Nephron progenitor cell (in vitro differentiated cells): ENCODE measurements at regions not wholly inside any gene's neighbourhood (a gene's known extent, or its start where the extent isn't known, plus 50 kb on each side); places are given as distances from the start of the nearest gene placed in this dataset.

Source experiments
- DNase-seq: peaks from one replicate; pipeline ENCODE4 v3.0.0; 2021
- H3K27ac Mint-ChIP-seq: 2 replicates; pipeline ENCODE4 v1.8.0; 2021; ENCODE audit warnings: mild to moderate bottlenecking, moderate library complexity, mixed read lengths
- H3K27me3 Mint-ChIP-seq: 2 replicates; pipeline ENCODE4 v1.8.0; 2021; ENCODE audit warnings: mild to moderate bottlenecking, low read depth, mixed read lengths; ENCODE audit not compliant: poor library complexity
- H3K36me3 Mint-ChIP-seq: 2 replicates; pipeline ENCODE4 v1.8.0; 2021; ENCODE audit warnings: low read depth, mixed read lengths
- H3K4me1 Mint-ChIP-seq: 2 replicates; pipeline ENCODE4 v1.8.0; 2021; ENCODE audit warnings: mixed read lengths
- H3K4me3 Mint-ChIP-seq: 2 replicates; pipeline ENCODE4 v1.8.0; 2021; ENCODE audit warnings: mild to moderate bottlenecking, moderate library complexity, mixed read lengths
- H3K9me3 Mint-ChIP-seq: 2 replicates; pipeline ENCODE4 v1.8.0; 2021; ENCODE audit warnings: mild to moderate bottlenecking, moderate library complexity, mixed read lengths
- TF ChIP-seq, protein P1 (sequence below): fragments of 200-600 bp; sonication (generic); IDR thresholded peaks from 2 replicates; pipeline ENCODE4 v1.5.0; 2021; ENCODE audit warnings: antibody characterized with exemption

DNA sequence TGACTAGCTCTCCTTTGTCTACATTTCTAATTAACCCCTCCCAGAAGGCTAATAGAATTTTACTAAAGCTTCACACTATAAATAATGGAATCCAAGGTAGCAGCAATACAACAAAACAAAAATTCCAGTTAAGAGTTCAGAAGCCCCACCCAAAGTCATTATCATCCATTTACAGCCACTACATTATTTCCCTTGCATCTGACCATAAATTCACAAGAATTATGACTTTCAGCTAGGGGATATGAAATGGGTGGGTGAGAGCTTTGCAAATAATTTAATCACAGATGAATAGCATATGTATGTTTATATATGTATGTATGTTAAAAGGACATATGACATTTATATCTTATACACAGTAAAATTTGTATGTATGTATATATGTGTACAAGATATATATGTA, 65.3 kb upstream of the PTGDR start:
- Mint-ChIP-seq H3K27ac (no peak overlapping the region), H3K27me3 (no peaks in the 10 kb centered on the region), H3K9me3 (peaks cover 27% of the 10 kb centered on the region)

DNA sequence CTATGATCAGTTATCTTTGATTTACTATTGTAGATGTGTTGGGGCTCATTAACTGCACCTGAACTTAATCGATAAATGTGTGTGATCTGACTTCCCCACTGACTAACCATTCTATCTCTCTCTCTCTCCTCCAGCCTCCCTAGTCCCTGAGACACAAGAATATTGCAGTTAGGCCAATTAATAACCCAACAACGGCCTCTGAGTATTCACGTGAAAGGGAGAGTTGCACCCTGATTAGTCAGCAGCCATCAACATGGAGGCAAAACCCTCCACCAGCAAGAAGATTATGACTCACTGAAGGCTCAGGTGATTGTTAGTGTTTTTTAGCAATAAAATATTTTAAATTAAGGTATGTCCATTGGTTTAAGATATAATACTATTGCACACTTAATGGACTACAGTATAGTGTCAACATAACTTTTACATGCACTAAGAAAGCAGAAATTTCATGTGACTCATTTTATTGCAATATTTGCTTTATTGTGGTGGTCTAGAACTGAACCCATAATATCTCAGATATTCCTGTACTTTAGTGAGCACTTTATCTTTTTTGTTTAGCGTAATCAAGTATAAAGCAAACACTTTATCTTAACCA, 77.1 kb upstream of the PTGDR start:
- Mint-ChIP-seq H3K27me3 (peaks cover 3% of the 10 kb centered on the region), H3K9me3 (peaks cover 10% of the 10 kb centered on the region), H3K4me1 (peaks cover 14% of the 10 kb centered on the region), H3K36me3 (peaks cover 9% of the 10 kb centered on the region), H3K27ac (no peak overlapping the region), H3K4me3 (no peak overlapping the region)
- TF ChIP-seq, protein P1, sequence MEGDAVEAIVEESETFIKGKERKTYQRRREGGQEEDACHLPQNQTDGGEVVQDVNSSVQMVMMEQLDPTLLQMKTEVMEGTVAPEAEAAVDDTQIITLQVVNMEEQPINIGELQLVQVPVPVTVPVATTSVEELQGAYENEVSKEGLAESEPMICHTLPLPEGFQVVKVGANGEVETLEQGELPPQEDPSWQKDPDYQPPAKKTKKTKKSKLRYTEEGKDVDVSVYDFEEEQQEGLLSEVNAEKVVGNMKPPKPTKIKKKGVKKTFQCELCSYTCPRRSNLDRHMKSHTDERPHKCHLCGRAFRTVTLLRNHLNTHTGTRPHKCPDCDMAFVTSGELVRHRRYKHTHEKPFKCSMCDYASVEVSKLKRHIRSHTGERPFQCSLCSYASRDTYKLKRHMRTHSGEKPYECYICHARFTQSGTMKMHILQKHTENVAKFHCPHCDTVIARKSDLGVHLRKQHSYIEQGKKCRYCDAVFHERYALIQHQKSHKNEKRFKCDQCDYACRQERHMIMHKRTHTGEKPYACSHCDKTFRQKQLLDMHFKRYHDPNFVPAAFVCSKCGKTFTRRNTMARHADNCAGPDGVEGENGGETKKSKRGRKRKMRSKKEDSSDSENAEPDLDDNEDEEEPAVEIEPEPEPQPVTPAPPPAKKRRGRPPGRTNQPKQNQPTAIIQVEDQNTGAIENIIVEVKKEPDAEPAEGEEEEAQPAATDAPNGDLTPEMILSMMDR = no peak
- DNase-seq = no peak

More for the DNA sequence above, 65.3 kb upstream of the PTGDR start:
- Mint-ChIP-seq H3K4me1 (no peaks in the 10 kb centered on the region), H3K36me3 (peaks cover 12% of the 10 kb centered on the region), H3K4me3 (no peak overlapping the region)
- TF ChIP-seq, protein P1 = no peak
- no peak for DNase-seq

DNA sequence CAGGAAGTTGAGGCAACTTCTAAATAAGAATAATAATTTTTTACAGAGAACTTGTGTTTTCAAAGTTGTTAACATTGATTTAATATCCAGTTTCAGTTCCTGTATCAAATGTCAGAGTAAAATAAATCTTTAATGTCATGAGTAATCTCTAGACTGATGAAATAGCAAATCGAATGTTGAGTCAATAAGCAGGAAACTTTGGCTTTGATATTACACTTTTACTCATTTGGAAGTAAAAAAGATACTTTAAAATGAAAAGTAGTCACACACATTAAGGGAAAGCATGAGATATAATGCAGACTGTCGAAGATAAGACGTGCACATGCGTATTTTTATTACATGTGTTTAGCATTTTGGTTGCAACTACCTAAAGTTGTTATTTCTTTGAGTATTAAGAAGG, 78.2 kb upstream of the PTGDR start:
- DNase-seq = no peak
- Mint-ChIP-seq H3K36me3 (peaks cover under 1% of the 10 kb centered on the region), H3K4me1 (peaks cover 10% of the 10 kb centered on the region), H3K4me3 (no peak overlapping the region), H3K27ac (no peak overlapping the region), H3K9me3 (peaks cover 5% of the 10 kb centered on the region), H3K27me3 (peaks cover 3% of the 10 kb centered on the region)
- TF ChIP-seq, protein P1 = no peak

DNA sequence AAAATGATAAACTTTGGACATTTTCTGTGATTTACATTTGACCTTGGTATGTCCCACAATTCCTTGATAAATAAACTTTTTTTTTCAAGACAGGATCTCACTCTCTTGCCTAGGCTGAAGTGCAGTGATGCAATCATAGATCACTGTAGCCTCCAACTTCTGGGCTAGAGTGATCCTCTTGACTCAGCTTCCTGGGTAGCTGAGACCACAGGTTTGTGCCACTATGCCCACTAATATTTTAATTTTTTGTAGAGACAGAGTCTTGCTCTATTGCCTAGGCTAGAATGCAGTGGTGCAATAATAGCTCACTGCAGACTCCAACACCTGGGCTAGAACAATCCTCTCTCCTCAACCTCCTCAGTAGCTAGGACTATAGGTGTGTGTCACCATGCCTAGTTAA, 79.1 kb upstream of the PTGDR start:
- H3K27ac Mint-ChIP-seq = no peak overlapping the region
- TF ChIP-seq, protein P1 = no peak
- peaks cover 9% of the 10 kb centered on the region for H3K9me3 Mint-ChIP-seq
- H3K4me3 Mint-ChIP-seq = no peak overlapping the region
- no peak for DNase-seq
- peaks cover 3% of the 10 kb centered on the region for H3K27me3 Mint-ChIP-seq
- peaks cover 2% of the 10 kb centered on the region for H3K36me3 Mint-ChIP-seq
- H3K4me1 Mint-ChIP-seq = peaks cover under 1% of the 10 kb centered on the region

DNA sequence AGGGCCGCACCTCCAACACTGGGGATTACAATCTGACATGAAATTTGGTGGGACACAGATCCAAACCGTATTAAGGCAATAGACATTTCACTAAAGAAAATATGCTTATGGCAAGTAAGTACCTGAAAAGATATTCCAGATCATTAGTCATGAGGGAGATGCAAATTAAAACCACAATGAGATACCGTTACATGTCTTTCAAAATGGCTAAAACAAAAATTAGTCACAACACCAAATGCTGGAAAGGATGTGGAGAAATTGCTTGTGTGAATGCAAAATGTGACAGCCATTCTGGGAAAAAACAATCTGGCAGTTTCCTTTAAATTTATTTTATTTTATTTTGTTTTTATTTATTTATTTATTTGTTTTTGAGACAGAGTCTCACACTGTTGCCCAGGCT, 82.3 kb upstream of the PTGDR start:
- Mint-ChIP-seq H3K27ac (no peak overlapping the region), H3K27me3 (peaks cover 5% of the 10 kb centered on the region), H3K36me3 (peaks cover 18% of the 10 kb centered on the region), H3K4me3 (no peak overlapping the region), H3K4me1 (no peaks in the 10 kb centered on the region), H3K9me3 (peaks cover 41% of the 10 kb centered on the region)
- DNase-seq = no peak
- TF ChIP-seq, protein P1 = no peak

DNA sequence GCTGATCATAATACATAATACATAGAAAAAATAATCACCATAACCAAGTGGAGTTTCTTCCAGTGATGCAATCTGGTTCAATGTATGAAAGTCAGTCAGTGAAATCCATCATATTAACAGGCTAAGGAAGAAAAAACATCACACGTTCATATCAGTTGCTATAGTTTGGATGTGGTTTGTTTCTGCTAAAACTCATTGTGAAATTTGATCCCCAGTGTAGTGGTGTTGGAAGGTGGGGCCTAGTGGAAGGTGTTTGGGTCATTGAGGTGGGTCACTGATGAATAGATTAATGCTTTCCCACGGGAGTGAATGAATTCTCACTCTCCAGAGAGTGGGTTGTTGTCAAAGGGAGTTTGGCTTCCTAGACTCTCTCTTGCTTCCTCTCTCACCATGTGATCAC, 84.6 kb upstream of the PTGDR start:
- Mint-ChIP-seq H3K27ac (no peak overlapping the region), H3K27me3 (peaks cover 5% of the 10 kb centered on the region), H3K4me3 (no peak overlapping the region), H3K4me1 (no peaks in the 10 kb centered on the region), H3K9me3 (peaks cover 56% of the 10 kb centered on the region), H3K36me3 (peaks cover 21% of the 10 kb centered on the region)
- no peak for DNase-seq
- TF ChIP-seq, protein P1 = no peak
